CD14-positive monocyte (primary cell): ENCODE measurements at regions not wholly inside any gene's neighbourhood (a gene's known extent, or its start where the extent isn't known, plus 50 kb on each side); places are given as distances from the start of the nearest gene placed in this dataset.

Experiments used
- DNase-seq, 3 donors: peaks; one replicate each; pipeline ENCODE4 v3.0.0-alpha.2; 2011 to 2022
- H2AFZ ChIP-seq: 2 replicates; pipeline ENCODE4 v1.6.0; 2012; ENCODE audit warnings: mild to moderate bottlenecking, low read depth, low read length, inconsistent platforms; ENCODE audit not compliant: insufficient read depth, poor library complexity, severe bottlenecking
- H3K27ac ChIP-seq, 2 donors: 1 replicate in 1 of 2; 2 replicates in 1 of 2; pipeline ENCODE4 v1.5.1; 2012 to 2013; ENCODE audit warnings: low read length in 2 of 2, control low read depth in 1 of 2, inconsistent platforms in 1 of 2, low read depth in 1 of 2, mild to moderate bottlenecking in 1 of 2
- H3K27me3 ChIP-seq, 2 donors: one replicate each; pipeline versions ENCODE4 v1.6.0 to v1.6.1; 2011 to 2013; ENCODE audit warnings: low read length in 2 of 2; ENCODE audit not compliant: control insufficient read depth in 2 of 2, insufficient read depth in 2 of 2
- H3K36me3 ChIP-seq, 2 donors: replicated peaks in 1 of 2; 1 replicate in 1 of 2; 2 replicates in 1 of 2; pipeline versions ENCODE4 v1.5.1 to v1.6.1; 2012 to 2013; ENCODE audit warnings: low read length in 2 of 2, control low read depth in 1 of 2, inconsistent platforms in 1 of 2, mild to moderate bottlenecking in 1 of 2; ENCODE audit not compliant: insufficient read depth in 2 of 2, control insufficient read depth in 1 of 2
- H3K4me1 ChIP-seq, 2 donors: 1 replicate in 1 of 2; 2 replicates in 1 of 2; pipeline versions ENCODE4 v1.5.1 to v1.6.1; 2012 to 2013; ENCODE audit warnings: low read length in 2 of 2, control low read depth in 1 of 2, inconsistent platforms in 1 of 2, mild to moderate bottlenecking in 1 of 2, moderate library complexity in 1 of 2; ENCODE audit not compliant: insufficient read depth in 2 of 2, control insufficient read depth in 1 of 2
- H3K4me2 ChIP-seq: replicated peaks from 2 replicates; pipeline ENCODE3; 2012; ENCODE audit warnings: low read length, moderate library complexity, mild to moderate bottlenecking; ENCODE audit not compliant: poor library complexity, severe bottlenecking; ENCODE audit errors: extremely low read depth
- H3K4me3 ChIP-seq, 3 experiments: fragments of 200-600 bp in 1 of 3; sonication (generic) in 1 of 3; replicated peaks in 1 of 3; 1 replicate in 2 of 3; 2 replicates in 1 of 3; pipeline ENCODE4 v1.5.1; 2011 to 2013; ENCODE audit warnings: low read length in 3 of 3, mild to moderate bottlenecking in 3 of 3, control low read depth in 2 of 3, low read depth in 2 of 3, inconsistent platforms in 1 of 3, moderate library complexity in 1 of 3
- H3K79me2 ChIP-seq: 2 replicates; pipeline ENCODE4 v1.6.0; 2012; ENCODE audit warnings: mild to moderate bottlenecking, control low read depth, inconsistent platforms, low read length, moderate library complexity; ENCODE audit not compliant: insufficient read depth
- H3K9ac ChIP-seq: 2 replicates; pipeline ENCODE4 v1.6.0; 2017; ENCODE audit warnings: low read length, mild to moderate bottlenecking; ENCODE audit not compliant: insufficient read depth, poor library complexity, severe bottlenecking
- H3K9me3 ChIP-seq, 2 donors: replicated peaks in 1 of 2; 1 replicate in 1 of 2; 2 replicates in 1 of 2; pipeline versions ENCODE4 v1.5.1 to v1.6.1; 2012 to 2013; ENCODE audit warnings: low read length in 2 of 2, control low read depth in 1 of 2; ENCODE audit not compliant: control insufficient read depth in 1 of 2, insufficient read depth in 1 of 2
- H4K20me1 ChIP-seq: 2 replicates; pipeline ENCODE4 v1.6.0; 2012; ENCODE audit warnings: mild to moderate bottlenecking, low read length, control low read depth, moderate library complexity; ENCODE audit not compliant: insufficient read depth
- H3K27ac Mint-ChIP-seq, 7 donors: one replicate each; pipeline ENCODE4 v1.8.0; 2020; ENCODE audit warnings: mild to moderate bottlenecking in 7 of 7, mixed read lengths in 7 of 7, moderate library complexity in 6 of 7, inconsistent platforms in 2 of 7
- H3K27me3 Mint-ChIP-seq, 3 donors: one replicate each; pipeline ENCODE4 v1.8.0; 2021 to 2022; ENCODE audit warnings: low read depth in 3 of 3, mild to moderate bottlenecking in 3 of 3, mixed read lengths in 3 of 3, moderate library complexity in 3 of 3, inconsistent platforms in 1 of 3
- H3K36me3 Mint-ChIP-seq, 2 donors: one replicate each; pipeline ENCODE4 v1.8.0; 2020; ENCODE audit warnings: mixed read lengths in 2 of 2, inconsistent platforms in 1 of 2, mild to moderate bottlenecking in 1 of 2
- H3K4me1 Mint-ChIP-seq: one replicate; pipeline ENCODE4 v1.8.0; 2020; ENCODE audit warnings: mild to moderate bottlenecking, mixed read lengths
- H3K4me3 Mint-ChIP-seq, 2 donors: one replicate each; pipeline ENCODE4 v1.8.0; 2020; ENCODE audit warnings: mild to moderate bottlenecking in 2 of 2, mixed read lengths in 2 of 2, moderate library complexity in 1 of 2
- H3K9me3 Mint-ChIP-seq, 7 donors: one replicate each; pipeline ENCODE4 v1.8.0; 2020 to 2022; ENCODE audit warnings: mixed read lengths in 7 of 7, mild to moderate bottlenecking in 6 of 7, moderate library complexity in 6 of 7, inconsistent platforms in 2 of 7
- WGBS: methylation state at CpG from one replicate; pipeline ENCODE4 v1.1.5; 2013; ENCODE audit warnings: missing lambda C conversion rate; ENCODE audit not compliant: insufficient coverage; 5-methylcytosine and 5-hydroxymethylcytosine counted together
- intact Hi-C, 2 donors: fragments of 100-400 bp; cut with micrococcal nuclease; formaldehyde crosslinking; loops; one replicate each; pipeline versions ENCODE4 v1.15.0 to v1.15.1; 2023
- TF ChIP-seq, protein P1 (sequence below): fragments of 200-600 bp; IDR thresholded peaks from one replicate; pipeline ENCODE4 v1.8.0; 2022; ENCODE audit warnings: antibody characterized with exemption, mild to moderate bottlenecking

DNA sequence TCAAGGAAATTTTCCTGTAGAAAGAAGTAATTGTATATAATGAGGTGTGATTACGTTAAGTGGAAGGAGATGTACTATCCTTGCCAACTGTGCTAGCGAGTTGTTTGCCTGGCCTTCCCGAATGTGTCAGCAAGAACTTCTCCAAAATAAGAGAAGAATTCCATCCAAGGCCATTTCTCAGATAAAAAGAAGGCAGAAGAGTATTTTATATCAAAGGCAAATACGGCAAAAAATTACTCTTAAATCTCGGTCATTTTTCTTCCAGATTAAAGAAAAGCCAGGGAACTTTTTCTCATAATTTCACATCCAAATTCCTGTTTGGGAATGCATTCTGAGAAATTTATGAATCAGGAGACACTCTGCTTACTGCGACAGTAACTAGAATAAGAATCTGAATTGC, 290.6 kb downstream of the CBLN4 start:
- H3K9me3 Mint-ChIP-seq = peaks cover 2 to 31% (median 6%) of the 10 kb centered on the region in 7 donors
- H3K27ac Mint-ChIP-seq = no peak overlapping the region
- H3K27me3 ChIP-seq = no peaks in the 10 kb centered on the region
- no CpG with 5 or more reads among the region's 6 CpGs for WGBS
- no peaks in the 10 kb centered on the region for H3K79me2 ChIP-seq
- H3K27ac ChIP-seq = no peak overlapping the region
- TF ChIP-seq, protein P1, sequence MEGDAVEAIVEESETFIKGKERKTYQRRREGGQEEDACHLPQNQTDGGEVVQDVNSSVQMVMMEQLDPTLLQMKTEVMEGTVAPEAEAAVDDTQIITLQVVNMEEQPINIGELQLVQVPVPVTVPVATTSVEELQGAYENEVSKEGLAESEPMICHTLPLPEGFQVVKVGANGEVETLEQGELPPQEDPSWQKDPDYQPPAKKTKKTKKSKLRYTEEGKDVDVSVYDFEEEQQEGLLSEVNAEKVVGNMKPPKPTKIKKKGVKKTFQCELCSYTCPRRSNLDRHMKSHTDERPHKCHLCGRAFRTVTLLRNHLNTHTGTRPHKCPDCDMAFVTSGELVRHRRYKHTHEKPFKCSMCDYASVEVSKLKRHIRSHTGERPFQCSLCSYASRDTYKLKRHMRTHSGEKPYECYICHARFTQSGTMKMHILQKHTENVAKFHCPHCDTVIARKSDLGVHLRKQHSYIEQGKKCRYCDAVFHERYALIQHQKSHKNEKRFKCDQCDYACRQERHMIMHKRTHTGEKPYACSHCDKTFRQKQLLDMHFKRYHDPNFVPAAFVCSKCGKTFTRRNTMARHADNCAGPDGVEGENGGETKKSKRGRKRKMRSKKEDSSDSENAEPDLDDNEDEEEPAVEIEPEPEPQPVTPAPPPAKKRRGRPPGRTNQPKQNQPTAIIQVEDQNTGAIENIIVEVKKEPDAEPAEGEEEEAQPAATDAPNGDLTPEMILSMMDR = no peak
- intact Hi-C loops = no loop called here
- no peaks in the 10 kb centered on the region for H3K4me1 ChIP-seq
- H3K36me3 Mint-ChIP-seq = no peaks in the 10 kb centered on the region
- H2AFZ ChIP-seq = no peak overlapping the region
- peaks cover 0 to 3% (median 0%) of the 10 kb centered on the region in 3 donors for H3K27me3 Mint-ChIP-seq
- H4K20me1 ChIP-seq = no peaks in the 10 kb centered on the region
- no peak overlapping the region for H3K4me2 ChIP-seq
- no peaks in the 10 kb centered on the region for H3K4me1 Mint-ChIP-seq
- DNase-seq = no peak
- peaks cover 23 to 26% of the 10 kb centered on the region in 2 donors for H3K9me3 ChIP-seq
- H3K36me3 ChIP-seq = no peaks in the 10 kb centered on the region
- H3K4me3 ChIP-seq = no peak overlapping the region
- H3K4me3 Mint-ChIP-seq = no peak overlapping the region
- no peak overlapping the region for H3K9ac ChIP-seq

DNA sequence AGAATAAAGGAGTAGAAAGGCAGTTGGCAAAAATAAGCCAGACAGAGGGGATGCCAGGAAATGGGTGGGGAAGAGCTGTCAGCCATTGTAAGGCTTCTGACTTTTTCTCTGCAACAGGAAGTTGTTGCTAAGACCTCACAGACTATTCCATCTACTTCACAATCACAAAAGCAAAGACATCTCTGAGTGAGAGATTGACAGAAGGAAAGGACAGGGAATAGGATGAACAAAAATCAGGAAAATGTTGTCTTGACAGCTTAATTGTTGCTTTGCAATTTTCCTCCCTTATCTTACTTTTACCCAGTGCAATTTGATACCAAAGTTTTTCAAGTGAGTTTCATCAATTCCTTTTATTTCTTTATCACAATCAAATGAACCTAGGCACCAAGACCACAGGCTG, 291.2 kb downstream of the CBLN4 start:
- H3K27me3 ChIP-seq = no peaks in the 10 kb centered on the region
- no peaks in the 10 kb centered on the region for H3K4me1 ChIP-seq
- no peaks in the 10 kb centered on the region for H4K20me1 ChIP-seq
- TF ChIP-seq, protein P1 = no peak
- H3K27ac ChIP-seq = no peak overlapping the region
- no peak overlapping the region for H3K4me3 Mint-ChIP-seq
- peaks cover 0 to 3% (median 0%) of the 10 kb centered on the region in 3 donors for H3K27me3 Mint-ChIP-seq
- no peak overlapping the region for H3K4me3 ChIP-seq
- no peak overlapping the region for H3K9ac ChIP-seq
- peaks cover 25 to 27% of the 10 kb centered on the region in 2 donors for H3K9me3 ChIP-seq
- no peak overlapping the region for H3K27ac Mint-ChIP-seq
- no peak overlapping the region for H3K4me2 ChIP-seq
- intact Hi-C loops = no loop called here
- no peaks in the 10 kb centered on the region for H3K36me3 ChIP-seq
- no peak overlapping the region for H2AFZ ChIP-seq
- no peaks in the 10 kb centered on the region for H3K36me3 Mint-ChIP-seq
- H3K9me3 Mint-ChIP-seq = peaks cover 2 to 33% (median 8%) of the 10 kb centered on the region in 7 donors
- H3K79me2 ChIP-seq = no peaks in the 10 kb centered on the region
- DNase-seq = no peak
- no peaks in the 10 kb centered on the region for H3K4me1 Mint-ChIP-seq
